Esophagus muscularis mucosa (tissue), 4 donors: ENCODE measurements at regions not wholly inside any gene's neighbourhood (a gene's known extent, or its start where the extent isn't known, plus 50 kb on each side); places are given as distances from the start of the nearest gene placed in this dataset.

Source experiments
- DNase-seq: peaks from one replicate; pipeline ENCODE4 v3.0.0-alpha.2; 2017; ENCODE audit errors: extremely low spot score
- H3K27ac ChIP-seq, 4 donors: fragments of 200-600 bp; sonication (generic); replicated peaks in 1 of 4; 1 replicate in 3 of 4; 2 replicates in 1 of 4; pipeline ENCODE4 v1.5.1; 2016 to 2019; ENCODE audit warnings: mild to moderate bottlenecking in 1 of 4
- H3K27me3 ChIP-seq, 4 donors: fragments of 200-600 bp; sonication (generic); one replicate each; pipeline versions ENCODE4 v1.5.1 to v1.6.0; 2016 to 2019
- H3K36me3 ChIP-seq, 4 donors: fragments of 200-600 bp; sonication (generic); one replicate each; pipeline ENCODE4 v1.5.1; 2016 to 2019
- H3K4me1 ChIP-seq, 4 donors: fragments of 200-600 bp; sonication (generic); one replicate each; pipeline ENCODE4 v1.5.1; 2016 to 2019
- H3K4me3 ChIP-seq, 4 donors: fragments of 200-600 bp; sonication (generic); 1 replicate in 2 of 4; 2 replicates in 2 of 4; pipeline ENCODE4 v1.5.1; 2016 to 2019; ENCODE audit warnings: mild to moderate bottlenecking in 4 of 4, moderate library complexity in 1 of 4
- H3K9me3 ChIP-seq, 4 donors: fragments of 200-600 bp; sonication (generic); 1 replicate in 3 of 4; 2 replicates in 1 of 4; pipeline ENCODE4 v1.5.1; 2016 to 2019
- EP300 ChIP-seq: sonication (generic); formaldehyde crosslinking; IDR thresholded peaks from one replicate; pipeline ENCODE4 v1.6.1; 2017; ENCODE audit warnings: antibody characterized with exemption
- POLR2A ChIP-seq: fragments of 450-650 bp; IDR thresholded peaks from one replicate; pipeline ENCODE4 v1.6.1; 2017; ENCODE audit warnings: antibody characterized with exemption, moderate library complexity, mild to moderate bottlenecking, low read depth
- POLR2AphosphoS5 ChIP-seq, 2 donors: sonication (generic); formaldehyde crosslinking; IDR thresholded peaks; one replicate each; pipeline ENCODE4 v1.6.1; 2017; ENCODE audit warnings: antibody characterized with exemption in 2 of 2
- WGBS: methylation state at CpG from one replicate; pipeline ENCODE4 v1.1.5; 2018; 5-methylcytosine and 5-hydroxymethylcytosine counted together
- intact Hi-C: fragments of 100-400 bp; cut with DNase I; formaldehyde crosslinking; loops from one replicate; pipeline ENCODE4 v1.15.1; 2023
- TF ChIP-seq, protein P1 (sequence below), 3 experiments: fragments of 200-600 bp in 2 of 3; fragments of 450-650 bp in 1 of 3; sonication (generic) in 2 of 3; IDR thresholded peaks; one replicate each; pipeline ENCODE4 v1.5.1; 2017 to 2019; ENCODE audit warnings: antibody characterized with exemption in 3 of 3, mild to moderate bottlenecking in 2 of 3, moderate library complexity in 1 of 3

DNA sequence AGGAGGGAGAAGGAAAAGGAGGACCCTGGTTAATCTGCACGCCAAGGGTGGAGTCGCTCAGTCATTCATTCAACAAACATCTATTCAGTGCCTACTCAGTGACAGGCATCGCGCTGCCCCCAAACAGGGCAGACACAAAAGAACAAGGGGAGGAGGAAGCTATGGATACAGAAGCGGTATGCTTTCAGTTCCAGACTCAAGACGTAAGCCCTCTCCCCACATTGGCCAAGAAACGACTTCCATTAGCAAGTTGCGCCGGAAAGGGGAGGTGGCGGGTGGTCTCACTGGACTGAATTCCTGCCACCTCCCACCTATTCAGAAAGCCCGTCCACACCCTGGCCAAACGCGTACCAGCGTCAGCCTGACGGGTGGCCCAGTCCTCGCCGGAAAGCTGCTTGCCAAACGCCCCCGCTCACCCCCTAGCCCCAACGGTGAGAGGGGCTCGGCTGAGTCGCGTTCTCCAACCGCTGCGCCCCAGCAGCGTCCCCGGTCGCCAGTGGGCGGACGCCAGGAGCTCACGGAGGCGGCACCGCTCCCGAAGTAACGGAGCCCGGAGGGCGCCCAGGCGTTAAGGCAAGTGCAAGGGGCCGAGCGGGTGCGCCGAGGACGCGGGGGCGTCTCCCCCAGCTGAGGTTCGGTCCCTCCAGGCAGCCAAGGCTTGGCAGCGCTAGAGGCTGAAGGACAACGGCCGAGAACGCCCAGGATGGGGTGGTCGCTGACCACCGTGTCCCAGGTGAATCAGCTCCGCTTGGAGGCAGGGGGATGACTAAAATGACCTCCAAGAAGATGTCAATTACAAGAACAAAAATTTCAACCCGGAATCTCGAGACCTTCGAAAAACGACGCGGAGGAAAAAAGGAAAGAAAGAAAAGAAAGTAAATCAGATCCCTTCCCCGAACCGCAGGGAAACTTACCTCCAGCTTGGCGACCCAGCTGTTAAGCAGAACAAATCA lies 470.7 kb downstream of the SOX9 start:
- H3K9me3 ChIP-seq = no peaks in the 10 kb centered on the region
- peak overlapping the region in 1 of 4 donors; percentile 38 for H3K27ac ChIP-seq
- peaks cover 0 to 58% (median 2%) of the 10 kb centered on the region in 4 donors for H3K27me3 ChIP-seq
- no peaks in the 10 kb centered on the region for H3K36me3 ChIP-seq
- 5% methylated on average over 21 of the region's 62 CpGs for WGBS
- TF ChIP-seq POLR2A (no peak), EP300 (no peak), POLR2AphosphoS5 (IDR thresholded peaks at IDR 0.05) (no peak)
- TF ChIP-seq, protein P1, sequence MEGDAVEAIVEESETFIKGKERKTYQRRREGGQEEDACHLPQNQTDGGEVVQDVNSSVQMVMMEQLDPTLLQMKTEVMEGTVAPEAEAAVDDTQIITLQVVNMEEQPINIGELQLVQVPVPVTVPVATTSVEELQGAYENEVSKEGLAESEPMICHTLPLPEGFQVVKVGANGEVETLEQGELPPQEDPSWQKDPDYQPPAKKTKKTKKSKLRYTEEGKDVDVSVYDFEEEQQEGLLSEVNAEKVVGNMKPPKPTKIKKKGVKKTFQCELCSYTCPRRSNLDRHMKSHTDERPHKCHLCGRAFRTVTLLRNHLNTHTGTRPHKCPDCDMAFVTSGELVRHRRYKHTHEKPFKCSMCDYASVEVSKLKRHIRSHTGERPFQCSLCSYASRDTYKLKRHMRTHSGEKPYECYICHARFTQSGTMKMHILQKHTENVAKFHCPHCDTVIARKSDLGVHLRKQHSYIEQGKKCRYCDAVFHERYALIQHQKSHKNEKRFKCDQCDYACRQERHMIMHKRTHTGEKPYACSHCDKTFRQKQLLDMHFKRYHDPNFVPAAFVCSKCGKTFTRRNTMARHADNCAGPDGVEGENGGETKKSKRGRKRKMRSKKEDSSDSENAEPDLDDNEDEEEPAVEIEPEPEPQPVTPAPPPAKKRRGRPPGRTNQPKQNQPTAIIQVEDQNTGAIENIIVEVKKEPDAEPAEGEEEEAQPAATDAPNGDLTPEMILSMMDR (IDR thresholded peaks at IDR 0.05) = no peak
- intact Hi-C loops = no loop called here
- peaks cover 0 to 25% (median 22%) of the 10 kb centered on the region in 4 donors for H3K4me1 ChIP-seq
- peak overlapping the region; percentile 49 to 59 (median 54) for H3K4me3 ChIP-seq
- DNase-seq = no peak

DNA sequence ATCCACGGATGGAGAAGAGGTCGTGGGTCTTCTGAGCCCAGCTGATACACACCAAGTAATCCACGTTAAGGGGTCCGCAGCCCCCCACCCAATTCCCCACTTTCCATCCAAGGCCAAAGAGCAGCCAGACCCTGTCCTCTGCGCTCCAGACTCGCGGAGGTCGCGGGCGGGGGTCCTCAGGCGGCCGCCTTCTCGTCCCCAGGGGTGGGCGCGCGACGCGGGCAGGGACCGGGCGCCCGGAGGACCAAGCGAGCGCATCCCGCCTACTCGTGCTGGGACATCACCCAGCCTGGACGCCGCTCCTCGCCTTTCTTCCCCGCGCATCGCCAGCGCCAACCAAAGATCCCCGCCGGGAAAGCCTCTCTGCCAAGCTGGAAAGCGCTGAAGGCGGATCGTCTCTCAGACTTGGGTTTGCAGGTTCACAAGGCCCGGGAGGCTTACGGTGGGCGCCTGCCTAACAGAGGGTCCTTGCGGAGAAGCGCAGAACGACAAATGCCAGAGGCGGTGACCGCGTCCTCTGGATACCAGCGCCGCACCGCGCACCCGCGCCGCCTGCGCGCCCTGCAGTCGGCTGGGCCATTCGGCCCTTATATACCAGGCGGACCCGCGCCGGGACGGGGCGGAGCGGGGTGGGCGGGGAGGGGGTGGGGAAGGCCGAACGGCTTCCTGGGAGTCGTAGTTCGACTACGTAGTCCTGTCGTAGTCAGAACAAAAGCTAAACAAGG lies 471.6 kb downstream of the SOX9 start:
- 4% methylated on average over 4 of the region's 71 CpGs for WGBS
- Histone ChIP-seq H3K4me3 (peak overlapping the region; percentile 49 to 59 (median 54)), H3K9me3 (no peaks in the 10 kb centered on the region), H3K27me3 (peaks cover 0 to 64% (median 2%) of the 10 kb centered on the region in 4 donors), H3K4me1 (peaks cover 0 to 25% (median 22%) of the 10 kb centered on the region in 4 donors), H3K36me3 (no peaks in the 10 kb centered on the region), H3K27ac (peak overlapping the region in 3 of 4 donors; percentile 24 to 47 (median 38))
- intact Hi-C loops = no loop called here
- TF ChIP-seq POLR2A (no peak), POLR2AphosphoS5 (IDR thresholded peaks at IDR 0.05) (peak; percentile 68 to 85), EP300 (no peak)
- no peak for DNase-seq

DNA sequence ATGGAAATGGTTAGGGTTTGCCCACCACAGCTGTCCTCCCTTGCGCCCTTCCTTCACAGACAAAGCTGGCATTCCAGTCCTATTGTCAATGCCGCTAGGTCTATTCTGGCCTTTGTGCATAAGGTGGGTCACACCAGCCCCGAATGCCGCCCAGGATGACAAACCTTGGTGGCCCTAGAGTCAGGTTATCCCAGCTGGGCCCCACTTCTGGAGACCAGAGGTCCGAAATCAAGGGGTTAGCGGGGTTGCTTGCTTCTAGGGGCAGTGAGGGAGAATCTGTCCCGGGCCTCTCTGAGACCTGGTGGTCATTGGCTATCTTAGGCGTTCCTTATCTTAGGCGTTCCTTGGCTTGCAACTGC lies 472.1 kb downstream of the SOX9 start:
- Histone ChIP-seq H3K4me1 (peaks cover 0 to 25% (median 22%) of the 10 kb centered on the region in 4 donors), H3K9me3 (no peaks in the 10 kb centered on the region), H3K4me3 (peak overlapping the region in 3 of 4 donors; percentile 49 to 56 (median 51)), H3K36me3 (no peaks in the 10 kb centered on the region), H3K27ac (no peak overlapping the region), H3K27me3 (peaks cover 0 to 61% (median 2%) of the 10 kb centered on the region in 4 donors)
- 89% methylated on average over 8 of the region's 9 CpGs for WGBS
- intact Hi-C loops = no loop called here
- no peak for DNase-seq
- TF ChIP-seq POLR2AphosphoS5 (IDR thresholded peaks at IDR 0.05) (no peak), POLR2A (no peak), EP300 (no peak)
- TF ChIP-seq, protein P1 (IDR thresholded peaks at IDR 0.05) = no peak

DNA sequence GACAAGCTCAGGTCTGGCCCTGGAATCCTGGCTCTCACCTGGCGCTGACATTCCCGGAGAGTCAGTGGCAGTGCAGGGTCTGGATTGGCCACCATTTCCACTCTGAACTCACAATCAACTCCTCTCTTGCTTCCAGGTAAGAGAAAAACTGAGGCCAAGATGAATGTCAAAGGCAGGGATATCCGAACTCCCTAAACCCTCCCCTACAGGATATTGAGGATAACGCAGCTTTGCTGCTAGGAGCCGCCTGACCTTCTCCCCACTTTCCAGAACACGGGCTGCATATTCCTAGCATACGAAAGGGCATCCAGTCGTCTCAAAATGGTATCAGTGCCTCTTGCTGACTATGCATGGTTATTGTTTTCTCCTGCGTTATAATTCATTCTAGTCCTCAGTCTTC lies 473.4 kb downstream of the SOX9 start:
- WGBS = 77% methylated on average over 7 of the region's 9 CpGs

More for the DNA sequence above, 473.4 kb downstream of the SOX9 start:
- intact Hi-C loops = no loop called here
- H3K27me3 ChIP-seq = peaks cover 0 to 57% (median 2%) of the 10 kb centered on the region in 4 donors
- no peak for DNase-seq
- peaks cover 0 to 25% (median 22%) of the 10 kb centered on the region in 4 donors for H3K4me1 ChIP-seq
- TF ChIP-seq POLR2A (no peak), EP300 (no peak), POLR2AphosphoS5 (IDR thresholded peaks at IDR 0.05) (no peak)
- TF ChIP-seq, protein P1 (IDR thresholded peaks at IDR 0.05) = no peak
- no peak overlapping the region for H3K4me3 ChIP-seq
- no peaks in the 10 kb centered on the region for H3K36me3 ChIP-seq
- H3K9me3 ChIP-seq = no peaks in the 10 kb centered on the region
- H3K27ac ChIP-seq = no peak overlapping the region
